Panc1 (cell line): ENCODE measurements at regions not wholly inside any gene's neighbourhood (a gene's known extent, or its start where the extent isn't known, plus 50 kb on each side); places are given as distances from the start of the nearest gene placed in this dataset.

Experiments
- ATAC-seq: fragments of 200-7000 bp; cut with Tn5 transposase; 2 replicates; pipeline ENCODE4 v1.9.1; 2020; ENCODE audit warnings: mild to moderate bottlenecking, moderate library complexity
- BruUV-seq: library from RNA; stranded (reverse); fragments of 400-500 nt; replicated peaks from 2 replicates; lab custom pipeline; 2021; lab: Mats Ljungman, UMichigan
- CTCF ChIA-PET: fragments of 300-600 bp; sonication (Branson Sonifier 250); formaldehyde crosslinking; loops from one replicate; lab custom pipeline; 2022; ENCODE audit warnings: antibody characterized with exemption; lab: Charles Lee
- POLR2A ChIA-PET: fragments of 300-600 bp; sonication (Branson Sonifier 250); formaldehyde crosslinking; loops from one replicate; lab custom pipeline; 2022; ENCODE audit warnings: antibody characterized with exemption; lab: Charles Lee
- DNase-seq: peaks from one replicate; pipeline ENCODE4 v3.0.0-alpha.2; 2010; ENCODE audit warnings: low read depth, low spot score
- H3K27ac ChIP-seq: 2 replicates; pipeline ENCODE4 v1.5.1; 2011; ENCODE audit warnings: mild to moderate bottlenecking, low read length, inconsistent platforms
- H3K27me3 ChIP-seq: fragments of 200-500 bp; sonication (Bioruptor generic); 2 replicates; pipeline ENCODE4 v1.6.0; 2014; ENCODE audit warnings: low read length, inconsistent platforms; ENCODE audit not compliant: control insufficient read depth, insufficient read depth
- H3K36me3 ChIP-seq: fragments of 200-500 bp; sonication (Bioruptor generic); 2 replicates; pipeline ENCODE4 v1.5.1; 2014; ENCODE audit warnings: inconsistent platforms, mild to moderate bottlenecking, low read length, moderate library complexity; ENCODE audit not compliant: control insufficient read depth, insufficient read depth
- H3K4me1 ChIP-seq: 2 replicates; pipeline ENCODE4 v1.5.1; 2011; ENCODE audit warnings: inconsistent platforms, mild to moderate bottlenecking, low read length, moderate library complexity; ENCODE audit not compliant: control insufficient read depth, insufficient read depth
- H3K4me3 ChIP-seq, 2 experiments: 2 replicates each; pipeline ENCODE4 v1.5.1; 2011 to 2012; ENCODE audit warnings: low read depth in 2 of 2, low read length in 2 of 2, mild to moderate bottlenecking in 2 of 2, inconsistent platforms in 1 of 2, moderate library complexity in 1 of 2
- H3K9me3 ChIP-seq: fragments of 200-500 bp; sonication (Bioruptor generic); 2 replicates; pipeline ENCODE4 v1.5.1; 2014; ENCODE audit warnings: low read depth, mild to moderate bottlenecking, inconsistent platforms, low read length, moderate library complexity; ENCODE audit not compliant: control insufficient read depth, insufficient read depth
- CTCF ChIP-seq: fragments of 450-650 bp; IDR thresholded peaks from 2 replicates; pipeline ENCODE4 v1.5.1; 2017; ENCODE audit warnings: mild to moderate bottlenecking
- POLR2AphosphoS5 ChIP-seq: IDR thresholded peaks from 2 replicates; pipeline ENCODE4 v1.6.1; 2012; ENCODE audit warnings: mild to moderate bottlenecking, low read depth, low read length, moderate library complexity
- REST ChIP-seq, 2 experiments: IDR thresholded peaks; 2 replicates each; pipeline ENCODE4 v1.6.1; 2011 to 2012; ENCODE audit warnings: low read depth in 2 of 2, control low read depth in 1 of 2, low read length in 1 of 2, mild to moderate bottlenecking in 1 of 2, moderate library complexity in 1 of 2; ENCODE audit not compliant: insufficient read depth in 1 of 2
- SIN3A ChIP-seq: IDR thresholded peaks from 2 replicates; pipeline ENCODE4 v1.6.1; 2012; ENCODE audit warnings: low read depth, mild to moderate bottlenecking, low read length, moderate library complexity, borderline replicate concordance; ENCODE audit not compliant: insufficient read depth
- TCF7L2 ChIP-seq: IDR thresholded peaks from 2 replicates; pipeline ENCODE4 v1.6.1; 2011; ENCODE audit warnings: mild to moderate bottlenecking, low read depth, low read length, inconsistent platforms
- in situ Hi-C: cut with HindIII; loops from 2 replicates; pipeline ENCODE4 v1.10.0; 2016; ENCODE audit warnings: low sequenced_read_pairs, low pct_unique_long_range_greater_than_20kb
- intact Hi-C: fragments of 100-400 bp; cut with micrococcal nuclease; formaldehyde crosslinking; loops from one replicate; pipeline ENCODE4 v1.10.0; 2022; ENCODE audit not compliant: unreplicated experiment

- POLR2A ChIA-PET = no interaction called here
- in situ Hi-C loops = no loop called here
- H3K27ac ChIP-seq = no peak overlapping the region
- ATAC-seq (no peak), DNase-seq (no peak)
- H3K4me3 ChIP-seq = no peak overlapping the region
- intact Hi-C loops = no loop called here
- no peaks in the 10 kb centered on the region for H3K9me3 ChIP-seq
- no peaks in the 10 kb centered on the region for H3K36me3 ChIP-seq
- CTCF ChIA-PET = no interaction called here
- H3K4me1 ChIP-seq = no peaks in the 10 kb centered on the region
- peaks cover 7% of the 10 kb centered on the region for H3K27me3 ChIP-seq
- no peak for TF ChIP-seq CTCF
- no peak for TF ChIP-seq SIN3A
- no peak for TF ChIP-seq POLR2AphosphoS5
- TF ChIP-seq TCF7L2 = no peak
- TF ChIP-seq REST (IDR thresholded peaks at IDR 0.05; ENCODE audit: insufficient read depth in 1 of 2, low read depth in 2 of 2, low read length in 1 of 2) = no peak
- no TSS peak for BruUV-seq
These were observed 178.3 kb downstream of the ACKR3 start for GRCh38 chr2:236747925-236748324.

- no peak for DNase-seq
- no peaks in the 10 kb centered on the region for H3K4me1 ChIP-seq
- in situ Hi-C loops = no loop called here
These were observed 178.8 kb downstream of the ACKR3 start for GRCh38 chr2:236748385-236748784.

More at GRCh38 chr2:236748385-236748784, 178.8 kb downstream of the ACKR3 start:
- Histone ChIP-seq H3K27ac (no peak overlapping the region), H3K36me3 (no peaks in the 10 kb centered on the region), H3K9me3 (no peaks in the 10 kb centered on the region), H3K27me3 (peaks cover 7% of the 10 kb centered on the region), H3K4me3 (no peak overlapping the region)
- POLR2A ChIA-PET = no interaction called here
- TF ChIP-seq REST (IDR thresholded peaks at IDR 0.05; ENCODE audit: insufficient read depth in 1 of 2, low read depth in 2 of 2, low read length in 1 of 2) (no peak), TCF7L2 (no peak)
- no peak for ATAC-seq
- intact Hi-C loops = no loop called here
- CTCF ChIA-PET = no interaction called here
- no TSS peak for BruUV-seq
